ENCODE measurements at regions not wholly inside any gene's neighbourhood (a gene's known extent, or its start where the extent isn't known, plus 50 kb on each side); places are given as distances from the start of the nearest gene placed in this dataset.

DNA sequence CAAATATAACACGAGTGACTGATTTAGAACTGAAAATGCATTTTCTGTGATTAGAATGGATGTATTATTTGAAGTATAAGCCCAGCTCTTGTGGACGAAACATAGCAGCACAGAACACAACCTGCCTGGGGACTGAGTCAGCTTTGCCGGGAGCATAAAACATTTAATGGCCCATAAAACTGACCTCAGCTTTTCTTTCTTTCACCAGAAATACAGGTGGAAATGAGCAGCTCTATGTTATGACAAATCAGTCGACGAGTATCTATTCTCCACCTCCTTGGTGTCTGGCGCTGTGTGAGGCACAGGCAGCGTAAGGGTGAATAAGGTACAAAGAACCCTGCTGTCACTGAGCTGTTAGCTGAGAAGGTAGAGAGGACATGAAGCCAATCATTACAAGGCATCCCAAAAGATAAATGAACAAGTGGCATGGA is 471.6 kb upstream of the AKR1E2 start (continued):
- TF ChIP-seq ZNF335 (tag by site-specific recombination; conservative IDR thresholded peaks at IDR 0.05) (peak; percentile 20; the same call in 1 of the 2 replicates), MZF1 (tag by site-specific recombination; IDR thresholded peaks at IDR 0.05; ENCODE audit: borderline replicate concordance) (peak; percentile 16; the same call in 1 of the 2 replicates), ZBTB20 (tag by site-specific recombination; IDR thresholded peaks at IDR 0.05) (peak; percentile 43; the same call in 1 of the 2 replicates), ZNF394 (tag by site-specific recombination; IDR thresholded peaks at IDR 0.05; ENCODE audit: borderline replicate concordance) (peak; percentile 51; the same call in 1 of the 2 replicates), ZNF645 (tag by site-specific recombination; IDR thresholded peaks at IDR 0.05) (no peak), ZFP37 (tag by site-specific recombination; IDR thresholded peaks at IDR 0.05) (peak; percentile 69; the same call in 1 of the 2 replicates), ZNF768 (tag by site-specific recombination; IDR thresholded peaks at IDR 0.05) (no peak), ZNF10 (tag by site-specific recombination; IDR thresholded peaks at IDR 0.05) (peak; percentile 83), FEZF1 (tag by site-specific recombination; IDR thresholded peaks at IDR 0.05) (peak; percentile 98), ZNF629 (tag by site-specific recombination; IDR thresholded peaks at IDR 0.05) (peak; percentile 50), KLF7 (tag by site-specific recombination; IDR thresholded peaks at IDR 0.05; ENCODE audit: borderline replicate concordance) (no peak)
- TF ChIP-seq, protein P1, sequence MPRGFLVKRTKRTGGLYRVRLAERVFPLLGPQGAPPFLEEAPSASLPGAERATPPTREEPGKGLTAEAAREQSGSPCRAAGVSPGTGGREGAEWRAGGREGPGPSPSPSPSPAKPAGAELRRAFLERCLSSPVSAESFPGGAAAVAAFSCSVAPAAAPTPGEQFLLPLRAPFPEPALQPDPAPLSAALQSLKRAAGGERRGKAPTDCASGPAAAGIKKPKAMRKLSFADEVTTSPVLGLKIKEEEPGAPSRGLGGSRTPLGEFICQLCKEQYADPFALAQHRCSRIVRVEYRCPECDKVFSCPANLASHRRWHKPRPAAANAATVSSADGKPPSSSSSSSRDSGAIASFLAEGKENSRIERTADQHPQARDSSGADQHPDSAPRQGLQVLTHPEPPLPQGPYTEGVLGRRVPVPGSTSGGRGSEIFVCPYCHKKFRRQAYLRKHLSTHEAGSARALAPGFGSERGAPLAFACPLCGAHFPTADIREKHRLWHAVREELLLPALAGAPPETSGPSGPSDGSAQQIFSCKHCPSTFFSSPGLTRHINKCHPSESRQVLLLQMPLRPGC (tag by site-specific recombination; IDR thresholded peaks at IDR 0.05) = peak; percentile 59
- TF ChIP-seq, protein P2, sequence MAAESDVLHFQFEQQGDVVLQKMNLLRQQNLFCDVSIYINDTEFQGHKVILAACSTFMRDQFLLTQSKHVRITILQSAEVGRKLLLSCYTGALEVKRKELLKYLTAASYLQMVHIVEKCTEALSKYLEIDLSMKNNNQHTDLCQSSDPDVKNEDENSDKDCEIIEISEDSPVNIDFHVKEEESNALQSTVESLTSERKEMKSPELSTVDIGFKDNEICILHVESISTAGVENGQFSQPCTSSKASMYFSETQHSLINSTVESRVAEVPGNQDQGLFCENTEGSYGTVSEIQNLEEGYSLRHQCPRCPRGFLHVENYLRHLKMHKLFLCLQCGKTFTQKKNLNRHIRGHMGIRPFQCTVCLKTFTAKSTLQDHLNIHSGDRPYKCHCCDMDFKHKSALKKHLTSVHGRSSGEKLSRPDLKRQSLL (tag by site-specific recombination; IDR thresholded peaks at IDR 0.05) = peak; percentile 57; the same call in 1 of the 2 replicates

- no peaks in the 10 kb centered on the region for H3K9me3 ChIP-seq (ENCODE audit: control insufficient read depth, insufficient read depth, low read depth, low read length)
- H3K27ac ChIP-seq (ENCODE audit: extremely low read depth, low read depth, low read length) = peak overlapping the region; percentile 64
- POLR2A ChIA-PET = interaction anchor here (1.1 to 1.3 kb wide), 2 partner anchors 9 to 569 kb away, joined by 4 to 8 read pairs; partner anchors contain the start of gene KLF6
- TF ChIP-seq SP7 (tag by site-specific recombination; IDR thresholded peaks at IDR 0.05) = 0 out of 2 replicates have a peak, but pooled peaks have one; percentile 25
- no peak for TF ChIP-seq ZNF248 (tag by site-specific recombination; IDR thresholded peaks at IDR 0.05)
- no peak for TF ChIP-seq RBAK (tag by site-specific recombination; IDR thresholded peaks at IDR 0.05)
- no peak for TF ChIP-seq MYNN (tag by site-specific recombination; IDR thresholded peaks at IDR 0.05; ENCODE audit: borderline replicate concordance)
- no peak for TF ChIP-seq SP2 (tag by site-specific recombination; IDR thresholded peaks at IDR 0.05)
- TF ChIP-seq, protein P3, sequence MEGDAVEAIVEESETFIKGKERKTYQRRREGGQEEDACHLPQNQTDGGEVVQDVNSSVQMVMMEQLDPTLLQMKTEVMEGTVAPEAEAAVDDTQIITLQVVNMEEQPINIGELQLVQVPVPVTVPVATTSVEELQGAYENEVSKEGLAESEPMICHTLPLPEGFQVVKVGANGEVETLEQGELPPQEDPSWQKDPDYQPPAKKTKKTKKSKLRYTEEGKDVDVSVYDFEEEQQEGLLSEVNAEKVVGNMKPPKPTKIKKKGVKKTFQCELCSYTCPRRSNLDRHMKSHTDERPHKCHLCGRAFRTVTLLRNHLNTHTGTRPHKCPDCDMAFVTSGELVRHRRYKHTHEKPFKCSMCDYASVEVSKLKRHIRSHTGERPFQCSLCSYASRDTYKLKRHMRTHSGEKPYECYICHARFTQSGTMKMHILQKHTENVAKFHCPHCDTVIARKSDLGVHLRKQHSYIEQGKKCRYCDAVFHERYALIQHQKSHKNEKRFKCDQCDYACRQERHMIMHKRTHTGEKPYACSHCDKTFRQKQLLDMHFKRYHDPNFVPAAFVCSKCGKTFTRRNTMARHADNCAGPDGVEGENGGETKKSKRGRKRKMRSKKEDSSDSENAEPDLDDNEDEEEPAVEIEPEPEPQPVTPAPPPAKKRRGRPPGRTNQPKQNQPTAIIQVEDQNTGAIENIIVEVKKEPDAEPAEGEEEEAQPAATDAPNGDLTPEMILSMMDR (tag by site-specific recombination; IDR thresholded peaks at IDR 0.05) = no peak
- TF ChIP-seq ZNF768 (tag by site-specific recombination; IDR thresholded peaks at IDR 0.05) = no peak
- peak; percentile 56; the same call in 1 of the 2 replicates for TF ChIP-seq PRDM1 (tag by site-specific recombination; IDR thresholded peaks at IDR 0.05)
- no peak for TF ChIP-seq GLIS2 (tag by site-specific recombination; IDR thresholded peaks at IDR 0.05)
- no peak for TF ChIP-seq ZNF544 (tag by site-specific recombination; IDR thresholded peaks at IDR 0.05)
- TF ChIP-seq ZNF792 (tag by site-specific recombination; IDR thresholded peaks at IDR 0.05) = no peak
- no peak for TF ChIP-seq ZBTB44 (tag by site-specific recombination; IDR thresholded peaks at IDR 0.05)
- TF ChIP-seq ZNF266 (tag by site-specific recombination; IDR thresholded peaks at IDR 0.05; ENCODE audit: low read depth) = no peak
- no peak for TF ChIP-seq ZNF391 (tag by site-specific recombination; IDR thresholded peaks at IDR 0.05; ENCODE audit: borderline replicate concordance, low read depth)
- no peak for TF ChIP-seq ZNF785 (tag by site-specific recombination; IDR thresholded peaks at IDR 0.05)
- TF ChIP-seq PRDM6 (tag by site-specific recombination; IDR thresholded peaks at IDR 0.05) = peak; percentile 88
- 0 out of 2 replicates have a peak, but pooled peaks have one; percentile 28 for TF ChIP-seq ZXDB (tag by site-specific recombination; IDR thresholded peaks at IDR 0.05)
- peaks cover 22% of the 10 kb centered on the region for H3K4me1 ChIP-seq (ENCODE audit: control insufficient read depth, insufficient read depth, low read length)
- no peaks in the 10 kb centered on the region for H3K36me3 ChIP-seq (ENCODE audit: control insufficient read depth in 2 of 2, insufficient read depth in 1 of 2, low read length in 2 of 2)
- H3K4me3 ChIP-seq (ENCODE audit: low read depth, low read length) = no peak overlapping the region
- CTCF ChIA-PET = interaction anchor here (0.5 to 1.2 kb wide), 2 partner anchors 303 to 525 kb away, joined by 3 to 4 read pairs; no protein-coding TSS in a partner anchor
Observed at GRCh38 chr10:4353964-4354363, 472.0 kb upstream of the AKR1E2 start.
